Superior temporal gyrus (tissue), 1 donor: ENCODE measurements at regions not wholly inside any gene's neighbourhood (a gene's known extent, or its start where the extent isn't known, plus 50 kb on each side); places are given as distances from the start of the nearest gene placed in this dataset.
"Not testable (repeated sequence)": the region's sequence is repeated elsewhere in the genome, so short reads cannot be mapped to it uniquely, and the experiment has no call there.

Source experiments
- DNase-seq: peaks from one replicate; pipeline ENCODE4 v3.0.0-alpha.2; 2016; ENCODE audit errors: extremely low spot score

- no peak for DNase-seq
Observed at GRCh38 chr4:3614731-3614980, 82.4 kb upstream of the LRPAP1 start.

- no peak for DNase-seq
Observed at GRCh38 chr4:3613967-3614730, 81.9 kb upstream of the LRPAP1 start.

GRCh38 chr4:3612934-3613333 is 80.7 kb upstream of the LRPAP1 start:
- DNase-seq = no peak

- no peak for DNase-seq
Observed at GRCh38 chr4:3612281-3612680, 80.1 kb upstream of the LRPAP1 start.

DNA sequence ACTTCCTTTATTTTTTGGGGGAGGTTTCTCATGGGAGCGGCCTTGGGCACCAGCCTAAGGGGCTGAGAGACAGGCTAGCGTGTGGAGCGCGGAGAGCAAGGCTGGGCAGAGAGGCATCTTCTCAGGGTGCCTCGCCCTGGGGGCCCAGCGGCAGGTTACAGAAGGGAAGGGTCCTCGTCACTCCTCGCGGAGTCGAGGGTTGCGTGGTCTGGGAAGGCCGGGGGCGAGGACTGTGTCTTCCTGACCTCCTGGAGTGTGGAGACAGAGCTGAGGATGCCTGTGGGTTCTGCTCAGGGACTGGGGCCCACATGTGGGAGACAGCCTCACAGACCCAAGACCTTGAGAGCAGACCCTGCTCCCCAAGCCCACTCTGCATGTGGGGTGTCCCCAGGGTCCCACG is 79.6 kb upstream of the LRPAP1 start:
- no peak for DNase-seq

DNA sequence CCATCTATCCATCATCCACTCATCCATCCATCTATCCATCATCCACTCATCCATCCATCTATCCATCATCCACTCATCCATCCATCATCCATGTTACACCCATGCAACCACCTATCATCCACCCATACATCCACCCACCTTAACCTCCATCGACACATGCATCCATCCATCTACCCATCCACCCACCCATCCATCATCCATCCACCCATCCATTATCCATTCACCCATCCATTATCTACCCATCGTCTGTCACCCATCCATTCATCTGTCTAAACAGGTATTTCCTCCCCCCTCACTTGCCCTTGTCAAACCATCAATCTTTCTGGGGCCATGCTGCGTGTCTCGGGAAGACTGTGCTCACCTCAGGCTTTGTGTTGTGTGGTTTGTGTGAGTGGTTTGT is 78.6 kb upstream of the LRPAP1 start:
- DNase-seq = not testable (repeated sequence)

DNA sequence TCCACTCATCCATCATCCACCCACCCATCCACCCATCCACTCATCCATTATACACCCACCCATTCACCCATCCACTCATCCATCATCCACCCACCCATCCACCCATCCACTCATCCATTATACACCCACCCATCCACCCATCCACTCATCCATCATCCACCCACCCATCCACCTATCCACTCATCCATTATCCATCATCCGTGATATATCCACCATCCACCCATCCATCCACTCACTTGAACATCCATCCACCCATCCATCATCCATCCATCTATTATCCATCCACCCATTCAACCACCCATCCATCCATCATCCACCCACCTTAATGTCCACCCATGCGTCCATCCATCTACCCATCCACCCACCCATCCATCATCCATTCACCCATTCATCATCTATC is 77.7 kb upstream of the LRPAP1 start:
- DNase-seq = not testable (repeated sequence)

DNA sequence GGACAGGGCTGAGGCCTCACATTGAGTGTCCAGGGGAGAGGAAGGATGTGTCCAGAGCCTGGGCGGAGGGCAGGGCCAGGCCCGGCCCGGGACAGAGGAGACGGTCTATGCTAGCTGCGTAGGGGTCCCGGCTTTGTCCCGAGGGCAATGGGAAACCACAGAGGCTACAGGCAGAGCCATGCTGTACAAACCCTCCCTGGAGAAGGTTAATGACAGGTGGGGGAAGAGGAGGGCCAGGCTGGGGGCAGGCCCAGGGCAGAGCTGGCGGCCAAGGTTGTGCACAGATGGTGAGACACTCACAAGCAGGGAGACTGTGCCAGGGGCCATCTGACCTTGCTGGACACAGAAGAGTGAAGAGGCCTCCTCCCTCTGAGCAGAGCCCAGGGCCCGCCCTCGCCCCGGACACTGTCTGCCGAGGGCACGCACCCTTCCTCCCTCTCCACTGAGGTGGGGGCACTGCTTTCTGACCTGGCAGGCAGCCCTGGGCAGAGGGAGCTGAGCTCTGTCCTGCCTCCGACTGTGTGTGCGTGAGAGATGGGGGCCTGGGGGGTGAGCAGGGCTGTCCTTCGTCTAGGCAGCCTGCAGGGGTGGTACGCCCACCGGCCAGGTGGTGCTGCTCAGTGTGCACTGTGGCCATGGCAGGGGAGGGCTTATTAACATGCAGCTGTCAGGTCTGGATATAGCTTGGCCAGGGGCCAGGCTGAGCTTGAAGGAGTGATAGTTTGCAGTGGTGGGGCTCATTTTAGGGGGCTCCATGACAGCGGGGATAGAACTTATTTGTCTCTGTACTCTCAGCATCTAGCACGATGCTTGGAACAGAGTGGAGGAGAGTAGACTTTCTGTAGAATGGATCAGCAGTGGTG is 75.7 kb upstream of the LRPAP1 start:
- no peak for DNase-seq

GRCh38 chr4:3606850-3607249 is 74.6 kb upstream of the LRPAP1 start:
- not testable (repeated sequence) for DNase-seq

GRCh38 chr4:3606271-3606670 is 74.0 kb upstream of the LRPAP1 start:
- not testable (repeated sequence) for DNase-seq

DNA sequence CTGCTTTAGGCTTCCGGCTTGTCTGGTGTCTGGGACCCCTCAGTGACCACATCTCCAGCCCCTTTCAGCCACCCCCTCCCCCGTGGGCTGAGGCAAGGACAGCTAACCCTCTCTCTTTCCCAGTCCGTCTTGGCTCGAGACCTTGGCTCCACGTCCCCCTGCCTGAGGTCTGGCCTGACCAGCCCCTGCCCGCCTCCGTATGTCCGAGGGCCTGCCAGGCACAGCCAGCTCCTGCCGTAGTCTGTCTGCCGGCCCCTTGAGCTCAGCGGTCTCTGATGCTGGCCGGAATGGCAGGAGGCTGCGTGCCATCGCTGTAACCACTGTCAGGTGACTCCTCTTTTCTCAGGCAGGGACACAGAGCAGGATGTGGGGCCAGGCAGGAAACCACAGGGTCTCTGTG is 73.3 kb upstream of the LRPAP1 start:
- no peak for DNase-seq

GRCh38 chr4:3602886-3603645 is 70.8 kb upstream of the LRPAP1 start:
- not testable (repeated sequence) for DNase-seq

DNA sequence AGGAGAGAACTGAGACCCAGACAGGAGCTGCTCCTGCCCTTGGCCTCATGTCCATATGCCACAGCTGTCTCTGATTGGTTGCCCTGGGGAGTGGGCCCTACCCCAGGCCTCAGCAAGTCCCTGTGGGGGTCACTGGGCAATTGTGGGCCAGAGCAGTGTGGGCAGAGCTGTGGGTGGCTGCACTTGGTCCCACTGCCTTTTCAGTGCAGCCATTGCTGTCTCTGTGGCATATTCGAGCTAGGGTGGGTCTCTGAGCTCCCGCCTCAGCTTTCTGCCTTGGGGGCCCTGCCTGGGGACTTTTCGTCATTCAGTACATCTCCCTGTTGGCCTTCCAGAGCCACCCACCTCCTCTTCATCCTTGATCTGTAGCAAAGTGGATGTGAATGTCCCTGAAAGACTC is 69.8 kb upstream of the LRPAP1 start:
- DNase-seq = no peak

GRCh38 chr4:3601108-3601690 is 69.0 kb upstream of the LRPAP1 start:
- not testable (repeated sequence) for DNase-seq

- DNase-seq = no peak
Observed at GRCh38 chr4:3599951-3600350, 67.7 kb upstream of the LRPAP1 start.

- DNase-seq = no peak
Observed at GRCh38 chr4:3598695-3599227, 66.5 kb upstream of the LRPAP1 start.

GRCh38 chr4:3597896-3598505 is 65.8 kb upstream of the LRPAP1 start:
- not testable (repeated sequence) for DNase-seq

DNA sequence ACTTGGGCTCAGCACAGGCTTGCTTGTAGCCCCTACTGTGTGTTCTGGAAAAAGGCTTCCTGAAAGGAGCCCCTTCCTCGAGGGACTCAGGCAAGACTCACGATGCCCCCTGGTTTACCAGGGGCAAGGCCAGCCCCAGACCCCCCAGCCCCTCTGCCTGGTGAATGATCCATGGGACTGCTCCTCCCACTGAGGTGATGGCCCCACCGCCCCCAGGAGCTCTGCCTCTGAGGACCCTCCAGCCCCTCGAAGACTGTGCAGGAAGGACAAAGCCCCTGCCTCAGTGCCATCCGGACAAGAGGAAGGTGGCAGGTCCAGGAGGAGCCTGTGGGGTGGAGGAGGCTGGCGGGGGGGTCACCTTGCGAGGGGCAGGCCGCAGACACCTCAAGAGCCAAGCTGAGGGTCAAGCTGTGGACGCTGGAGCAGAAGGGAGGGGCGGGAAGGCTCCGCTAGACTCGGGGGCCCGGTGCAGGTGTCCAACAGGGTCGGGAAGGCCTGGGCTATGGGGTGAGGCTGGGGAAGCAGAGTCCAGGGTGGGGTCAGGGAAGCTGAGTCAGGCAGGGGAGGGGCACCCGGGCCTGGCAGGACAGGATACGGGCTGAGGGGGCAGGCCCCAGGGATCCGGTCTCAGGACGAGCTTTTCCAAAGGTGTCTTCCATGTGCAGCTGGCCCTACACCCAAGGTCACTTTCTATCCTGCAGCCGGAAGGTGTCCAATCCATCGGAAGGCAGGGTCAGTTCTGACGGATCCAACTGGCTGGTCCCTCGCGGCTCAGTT is 64.9 kb upstream of the LRPAP1 start:
- DNase-seq = not testable (repeated sequence)

GRCh38 chr4:3595627-3596291 is 63.5 kb upstream of the LRPAP1 start:
- DNase-seq = not testable (repeated sequence)

GRCh38 chr4:3594751-3595150 is 62.5 kb upstream of the LRPAP1 start:
- not testable (repeated sequence) for DNase-seq
